GM18519 (cell line): ENCODE measurements at regions not wholly inside any gene's neighbourhood (a gene's known extent, or its start where the extent isn't known, plus 50 kb on each side); places are given as distances from the start of the nearest gene placed in this dataset.
A peak's percentile ranks its signal among the peaks of the same experiment; 100 is the strongest.

Experiments used
- ATAC-seq: cut with Tn5 transposase; IDR thresholded peaks from one replicate; pipeline ENCODE4 v1.9.1; 2021; ENCODE audit warnings: mild to moderate bottlenecking, moderate library complexity; ENCODE audit not compliant: unreplicated experiment, low FRiP score

GRCh38 chr13:91072486-91072885, 275.0 kb upstream of the MIR17HG start:
- ATAC-seq: no peak

DNA sequence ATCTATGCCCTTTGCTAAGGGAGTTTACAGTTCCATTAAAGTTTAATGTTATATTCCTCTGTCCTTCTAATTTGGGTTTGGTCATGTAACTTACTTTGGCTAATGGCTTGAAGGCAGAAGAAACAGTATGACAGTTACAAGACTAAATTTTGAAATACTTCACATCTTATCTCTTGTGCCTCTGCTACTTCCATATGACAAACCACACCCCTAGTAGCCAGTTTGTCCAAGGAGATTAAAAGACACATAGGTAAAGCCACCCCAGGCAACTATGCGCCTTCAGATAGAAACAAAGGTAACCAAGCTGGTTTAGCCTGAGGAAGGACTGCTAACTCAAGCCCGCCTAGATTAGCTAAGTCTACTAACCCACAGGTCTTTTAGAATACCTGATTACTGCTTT, 273.4 kb upstream of the MIR17HG start:
- no peak for ATAC-seq

DNA sequence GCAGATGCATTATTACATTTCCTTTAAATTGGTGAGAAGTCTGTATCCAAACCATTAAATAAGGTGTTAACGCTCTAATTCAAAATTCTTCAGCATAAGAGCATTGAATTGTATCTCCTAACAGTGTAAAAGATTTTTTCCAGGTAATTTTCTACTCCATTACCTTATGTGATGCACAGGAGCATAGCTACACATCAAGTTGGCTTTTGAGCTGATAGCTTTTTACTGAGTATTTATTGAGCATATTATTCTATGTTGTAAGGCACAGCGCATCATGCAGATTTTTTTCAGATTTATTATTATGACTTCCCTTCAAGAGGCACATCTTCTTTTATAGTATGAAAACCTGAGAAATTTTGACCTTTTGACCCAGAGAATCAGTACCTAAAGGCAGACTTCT, 270.7 kb upstream of the MIR17HG start:
- ATAC-seq: no peak

- no peak for ATAC-seq
Observed at GRCh38 chr13:91078093-91078679, 269.3 kb upstream of the MIR17HG start.

- no peak for ATAC-seq
Observed at GRCh38 chr13:91079176-91079575, 268.3 kb upstream of the MIR17HG start.

DNA sequence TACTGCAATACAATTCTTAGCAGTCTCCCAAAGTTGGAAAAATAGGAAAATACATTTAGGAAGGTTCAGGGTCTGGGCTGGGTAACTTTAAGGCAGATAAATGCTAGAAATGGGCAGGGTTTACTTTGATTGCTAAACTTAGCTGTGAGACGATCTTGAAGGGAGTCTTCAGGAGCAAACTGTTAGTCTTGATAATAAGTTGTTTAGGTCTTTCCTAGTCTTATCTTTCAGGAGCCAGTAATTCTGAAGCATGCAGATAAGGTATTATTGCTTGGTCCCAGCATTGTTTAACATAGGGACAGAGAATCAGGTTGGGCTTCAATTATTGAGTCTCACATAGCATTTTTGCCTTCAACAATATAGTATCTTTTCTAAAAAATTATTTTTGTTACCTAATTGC, 262.4 kb upstream of the MIR17HG start:
- ATAC-seq: no peak

- no peak for ATAC-seq
Observed at GRCh38 chr13:91086936-91087716, 260.4 kb upstream of the MIR17HG start.

DNA sequence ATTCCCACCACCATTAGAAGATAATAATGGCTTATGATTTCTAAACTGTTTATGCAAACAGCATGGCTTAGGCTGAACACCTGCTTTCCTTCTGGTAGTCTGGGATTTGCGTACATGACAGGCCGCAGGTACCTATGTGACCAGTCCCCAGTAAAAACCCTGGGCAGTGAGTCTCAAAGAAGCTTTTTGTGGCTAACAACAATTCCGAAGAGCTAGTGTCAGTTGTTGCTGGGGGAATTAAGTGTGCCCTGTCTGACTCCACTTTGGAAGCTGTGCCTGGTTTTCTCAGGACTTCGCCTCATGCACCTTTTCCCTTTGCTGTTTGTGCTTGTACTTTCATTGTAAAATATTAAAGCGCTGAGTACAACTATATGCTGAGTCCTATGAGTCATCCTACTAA, 250.2 kb upstream of the MIR17HG start:
- ATAC-seq: no peak

- ATAC-seq: no peak
Observed at GRCh38 chr13:91099877-91100276, 247.6 kb upstream of the MIR17HG start.

DNA sequence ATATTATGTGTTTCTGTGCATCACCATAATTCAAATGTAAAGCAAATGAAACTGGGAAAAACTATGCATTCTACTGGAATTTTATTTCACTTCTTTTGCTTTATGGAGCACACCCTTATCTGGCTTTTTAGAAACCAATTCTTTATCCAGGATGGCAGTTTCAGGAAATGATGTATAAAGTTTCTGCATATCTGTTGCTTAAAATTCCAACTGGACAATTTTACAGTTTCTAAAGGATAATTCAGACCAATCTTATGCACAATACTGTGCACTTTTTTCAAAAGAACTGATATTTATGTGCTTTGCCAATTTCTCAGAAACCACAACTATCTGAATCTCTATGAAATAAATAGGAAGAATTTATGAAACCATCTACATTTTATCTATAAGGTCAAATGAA, 246.5 kb upstream of the MIR17HG start:
- no peak for ATAC-seq

GRCh38 chr13:91101381-91101780, 246.1 kb upstream of the MIR17HG start:
- ATAC-seq: no peak

DNA sequence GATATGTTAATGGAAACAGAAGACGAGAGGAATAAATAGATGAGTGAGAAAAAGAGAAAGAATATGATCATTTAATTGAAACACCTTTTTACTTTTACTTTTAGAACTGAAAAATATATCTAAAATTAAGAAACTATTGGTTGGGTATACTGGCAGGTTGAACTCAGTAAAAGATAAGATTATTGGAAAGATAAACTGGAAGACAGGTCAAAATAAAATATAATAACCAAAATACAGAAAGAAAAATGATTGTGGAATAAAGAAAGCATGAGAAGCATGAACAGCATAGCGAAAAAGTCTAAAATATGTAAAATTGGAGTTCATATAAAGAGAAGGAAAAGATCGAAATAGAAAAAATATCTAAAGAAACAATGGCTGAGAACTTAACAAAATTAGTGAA, 242.2 kb upstream of the MIR17HG start:
- no peak for ATAC-seq

- ATAC-seq: no peak
Observed at GRCh38 chr13:91106565-91106964, 240.9 kb upstream of the MIR17HG start.

GRCh38 chr13:91108315-91108714, 239.2 kb upstream of the MIR17HG start:
- ATAC-seq: no peak

DNA sequence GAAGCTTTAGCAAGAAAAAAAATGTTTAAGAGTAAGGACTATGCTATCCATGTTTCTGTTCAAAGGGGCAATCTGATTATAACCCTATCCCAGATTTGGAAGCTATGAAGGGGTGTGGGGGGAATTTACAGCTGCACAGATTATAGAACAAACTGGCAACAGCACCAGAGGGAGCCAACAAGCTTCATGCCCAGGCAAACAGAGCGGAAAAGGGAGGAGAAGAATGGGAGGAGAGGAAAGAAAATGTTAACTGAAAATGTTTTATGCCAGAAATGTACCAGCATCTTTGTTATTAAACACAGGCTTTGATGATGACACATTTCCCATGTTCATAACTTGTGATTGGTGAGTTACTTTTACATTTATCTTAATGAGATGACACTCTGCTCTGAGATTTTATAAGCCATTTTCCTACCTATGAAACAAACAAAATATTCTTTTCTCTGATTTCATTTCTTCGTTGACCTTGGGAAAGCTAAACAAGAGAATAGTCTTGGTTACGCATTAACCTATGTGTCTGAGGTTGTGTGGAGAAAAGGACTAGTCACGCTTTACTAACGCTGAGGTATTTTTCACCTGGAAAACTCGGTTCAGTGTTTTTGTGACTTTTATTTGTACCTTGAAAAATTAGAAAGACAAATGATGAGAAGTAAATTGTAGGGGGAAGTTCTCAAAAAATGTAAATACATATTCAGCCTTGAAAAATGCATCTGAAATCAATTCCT, 235.8 kb upstream of the MIR17HG start:
- no peak for ATAC-seq

- ATAC-seq: no peak
Observed at GRCh38 chr13:91112201-91112923, 235.1 kb upstream of the MIR17HG start.

DNA sequence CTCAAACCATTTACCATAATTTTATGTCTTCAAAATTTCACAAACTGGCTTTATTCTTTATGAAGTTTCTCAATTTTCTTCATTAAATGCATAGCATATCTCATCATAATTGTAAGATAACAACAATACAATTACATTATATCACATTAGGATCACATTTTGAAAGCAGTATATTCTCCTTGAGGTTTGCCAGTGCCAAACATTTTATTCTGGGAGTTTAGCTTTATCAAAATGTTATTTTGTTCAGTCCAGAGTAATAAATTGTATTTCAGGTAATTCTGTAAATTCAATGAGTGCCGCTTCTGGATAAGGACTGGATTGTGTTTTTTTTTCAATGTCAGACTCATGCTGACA, 234.6 kb upstream of the MIR17HG start:
- ATAC-seq: no peak

DNA sequence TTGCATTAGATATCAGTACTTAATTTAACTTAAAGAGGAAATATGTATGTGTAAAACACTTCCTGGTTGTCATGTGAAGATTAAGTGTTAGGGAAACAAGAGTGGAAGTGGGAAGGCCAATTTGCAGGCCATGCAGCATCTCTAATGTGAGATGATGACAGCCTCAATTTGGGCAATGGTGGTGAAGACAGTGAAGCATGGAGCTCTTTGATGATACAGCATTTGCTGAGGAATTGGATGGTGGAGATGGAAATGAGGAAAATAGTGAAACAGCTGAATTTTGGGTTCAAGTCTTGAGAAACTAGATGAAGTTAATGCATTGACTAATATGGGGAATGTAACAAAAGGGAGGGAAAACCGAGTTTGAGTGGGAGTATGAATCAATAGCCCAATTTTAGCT, 231.7 kb upstream of the MIR17HG start:
- ATAC-seq: no peak

DNA sequence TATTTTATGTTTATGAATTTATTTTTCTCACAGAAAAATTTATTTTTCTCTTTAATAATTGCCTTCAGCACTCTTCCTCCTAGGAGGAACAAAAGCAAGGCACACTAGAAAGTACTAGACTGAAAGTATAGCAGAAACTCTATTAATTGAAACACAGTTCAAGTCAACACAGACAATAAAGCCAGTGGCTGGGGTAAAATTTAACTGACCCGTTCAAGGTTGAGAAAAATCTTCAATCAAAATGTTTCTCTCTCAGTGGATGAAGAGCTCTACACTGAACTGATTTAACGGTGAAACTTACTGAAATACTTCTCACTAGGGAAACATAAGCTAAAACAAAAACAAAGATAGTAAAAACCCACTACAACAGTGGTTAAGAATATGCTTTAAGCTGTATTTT, 230.1 kb upstream of the MIR17HG start:
- ATAC-seq: no peak

GRCh38 chr13:91119643-91120042, 227.8 kb upstream of the MIR17HG start:
- peak; percentile 48 for ATAC-seq

DNA sequence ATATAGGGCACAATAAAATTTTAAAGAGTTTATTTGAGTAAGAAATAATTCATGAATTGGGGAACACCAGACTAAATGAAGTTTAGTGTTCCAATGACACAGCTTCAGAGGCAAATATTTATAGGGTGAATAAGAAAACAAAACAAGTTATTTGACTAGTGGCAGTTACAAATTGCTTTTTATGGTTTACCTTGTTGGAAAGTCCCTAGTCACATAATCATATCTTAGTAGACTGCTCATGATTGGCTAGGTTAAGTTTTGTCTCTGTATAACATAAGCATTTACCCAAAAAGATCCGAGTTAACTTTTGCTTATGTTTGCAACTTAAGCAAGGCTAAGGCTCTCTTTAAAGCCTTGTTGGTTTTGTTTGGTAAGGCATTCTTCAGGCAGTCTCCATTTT, 224.7 kb upstream of the MIR17HG start:
- no peak for ATAC-seq
